GM12878 (cell line): ENCODE measurements at regions not wholly inside any gene's neighbourhood (a gene's known extent, or its start where the extent isn't known, plus 50 kb on each side); places are given as distances from the start of the nearest gene placed in this dataset.

Experiments used
- ATAC-seq: fragments of 200-7000 bp; cut with Tn5 transposase; 3 replicates; pipeline ENCODE4 v1.9.1; 2020; ENCODE audit warnings: mild to moderate bottlenecking, moderate library complexity
- BruUV-seq: library from RNA; stranded (reverse); fragments of 400-500 nt; replicated peaks from 2 replicates; lab custom pipeline; 2021; lab: Mats Ljungman, UMichigan
- CTCF ChIA-PET: fragments of 300-600 bp; sonication (Branson Sonifier 250); formaldehyde crosslinking; extraction: SDS; loops from one replicate; lab custom pipeline; 2021; ENCODE audit warnings: inconsistent platforms; lab: Yijun Ruan, JAX
- POLR2A ChIA-PET: fragments of 350-600 bp; formaldehyde crosslinking; extraction: SDS; loops from one replicate; lab custom pipeline; 2021; ENCODE audit warnings: inconsistent platforms; lab: Charles Lee
- RAD21 ChIA-PET: fragments of 300-600 bp; sonication (Branson Sonifier 250); formaldehyde crosslinking; loops from one replicate; lab custom pipeline; 2023; ENCODE audit warnings: antibody characterized with exemption; ENCODE audit not compliant: unreplicated experiment; lab: Charles Lee
- SMC1A ChIA-PET: fragments of 300-600 bp; sonication (Branson Sonifier 250); formaldehyde crosslinking; loops from one replicate; lab custom pipeline; 2023; ENCODE audit not compliant: unreplicated experiment, uncharacterized antibody; lab: Charles Lee
- DNase-seq: peaks from one replicate; pipeline ENCODE4 v3.0.0-alpha.2; 2011; ENCODE audit warnings: low read depth, low spot score
- FAIRE-seq: peaks from 3 replicates; lab custom pipeline; 2011; peaks lifted over from hg19 to GRCh38; lab: Jason Lieb, UNC
- H2AFZ ChIP-seq: 2 replicates; pipeline ENCODE4 v1.6.0; 2011; ENCODE audit warnings: low read depth, low read length, control low read depth; ENCODE audit not compliant: control insufficient read depth
- H3K27ac ChIP-seq: 2 replicates; pipeline ENCODE4 v1.5.1; 2011; ENCODE audit warnings: control low read depth; ENCODE audit not compliant: control insufficient read depth, insufficient read depth
- H3K27me3 ChIP-seq, 2 experiments: replicated peaks in 1 of 2; 2 replicates each; pipeline versions ENCODE4 v1.6.0 to v1.6.1; 2011; ENCODE audit warnings: low read length in 1 of 2; ENCODE audit not compliant: control insufficient read depth in 2 of 2, insufficient read depth in 2 of 2
- H3K36me3 ChIP-seq, 2 experiments: 2 replicates each; pipeline ENCODE4 v1.5.1; 2011; ENCODE audit warnings: low read length in 1 of 2; ENCODE audit not compliant: control insufficient read depth in 2 of 2, insufficient read depth in 2 of 2
- H3K4me1 ChIP-seq: 2 replicates; pipeline ENCODE4 v1.6.1; 2011; ENCODE audit warnings: mild to moderate bottlenecking, low read length, moderate library complexity, mixed read lengths; ENCODE audit not compliant: control insufficient read depth, insufficient read depth
- H3K4me2 ChIP-seq: 2 replicates; pipeline ENCODE4 v1.6.0; 2011; ENCODE audit warnings: control low read depth; ENCODE audit not compliant: control insufficient read depth, insufficient read depth
- H3K4me3 ChIP-seq: fragments of 200-600 bp; sonication (generic); 2 replicates; pipeline ENCODE4 v1.5.1; 2016
- H3K79me2 ChIP-seq: 2 replicates; pipeline ENCODE4 v1.6.0; 2011; ENCODE audit warnings: low read length; ENCODE audit not compliant: control insufficient read depth, insufficient read depth
- H3K9ac ChIP-seq: 2 replicates; pipeline ENCODE4 v1.8.0; 2011; ENCODE audit warnings: low read length, control low read depth, mixed read lengths; ENCODE audit not compliant: control insufficient read depth, insufficient read depth
- H3K9me3 ChIP-seq: replicated peaks from 3 replicates; pipeline ENCODE4 v1.5.1; 2011; ENCODE audit warnings: mild to moderate bottlenecking, low read length; ENCODE audit not compliant: control insufficient read depth, insufficient read depth
- H4K20me1 ChIP-seq: 2 replicates; pipeline ENCODE4 v1.6.0; 2011; ENCODE audit not compliant: control insufficient read depth, insufficient read depth
- BMI1 ChIP-seq: fragments of 450-650 bp; IDR thresholded peaks from 2 replicates; pipeline ENCODE4 v1.6.1; 2016; ENCODE audit warnings: mild to moderate bottlenecking, moderate library complexity, borderline replicate concordance
- EED ChIP-seq: sonication (generic); IDR thresholded peaks from 2 replicates; pipeline ENCODE4 v1.6.1; 2016; ENCODE audit warnings: antibody characterized with exemption, low read depth
- ESRRA ChIP-seq: IDR thresholded peaks from 2 replicates; pipeline ENCODE4 v1.6.1; 2012; ENCODE audit warnings: mild to moderate bottlenecking, low read length, improper control_type of control experiment
- IKZF2 ChIP-seq, 2 experiments: fragments of 450-650 bp; IDR thresholded peaks; 2 replicates each; pipeline ENCODE4 v1.6.1; 2017; ENCODE audit warnings: mild to moderate bottlenecking in 2 of 2, moderate library complexity in 2 of 2
- KLF5 ChIP-seq: fragments of 450-650 bp; IDR thresholded peaks from 2 replicates; pipeline ENCODE4 v1.6.1; 2014; ENCODE audit warnings: mild to moderate bottlenecking; ENCODE audit not compliant: partially characterized antibody
- MEF2A ChIP-seq: IDR thresholded peaks from 2 replicates; pipeline ENCODE4 v1.6.1; 2011; ENCODE audit warnings: low read depth, mild to moderate bottlenecking, low read length, moderate library complexity; ENCODE audit not compliant: insufficient read depth
- MTA2 ChIP-seq: fragments of 450-650 bp; IDR thresholded peaks from 2 replicates; pipeline ENCODE4 v1.6.1; 2016; ENCODE audit warnings: low read depth, mild to moderate bottlenecking, moderate library complexity
- MXI1 ChIP-seq: fragments of 150-350 bp; IDR thresholded peaks from 2 replicates; pipeline ENCODE4 v1.6.1; 2011; ENCODE audit warnings: low read depth, mild to moderate bottlenecking, inconsistent platforms, low read length, improper control_type of control experiment
- NR2C1 ChIP-seq: fragments of 450-650 bp; IDR thresholded peaks from 2 replicates; pipeline ENCODE4 v1.6.1; 2017; ENCODE audit warnings: antibody characterized with exemption, mild to moderate bottlenecking, moderate library complexity
- RB1 ChIP-seq: fragments of 450-650 bp; formaldehyde crosslinking; IDR thresholded peaks from 2 replicates; pipeline ENCODE4 v1.6.1; 2017; ENCODE audit warnings: mild to moderate bottlenecking, borderline replicate concordance
- STAT1 ChIP-seq: fragments of 450-650 bp; conservative IDR thresholded peaks from 2 replicates; pipeline ENCODE4 v1.6.1; 2014; ENCODE audit warnings: antibody characterized with exemption, mild to moderate bottlenecking
- TCF3 ChIP-seq: IDR thresholded peaks from 2 replicates; pipeline ENCODE4 v1.6.1; 2012; ENCODE audit warnings: low read depth, mild to moderate bottlenecking, low read length, borderline replicate concordance; ENCODE audit not compliant: insufficient read depth
- YY1 ChIP-seq: IDR thresholded peaks from 2 replicates; pipeline ENCODE4 v1.6.1; 2011; ENCODE audit warnings: low read depth, mild to moderate bottlenecking, low read length
- ZNF217 ChIP-seq: fragments of 450-650 bp; IDR thresholded peaks from 2 replicates; pipeline ENCODE4 v1.6.1; 2017; ENCODE audit warnings: antibody characterized with exemption, mild to moderate bottlenecking
- WGBS: methylation state at CpG from one replicate; pipeline ENCODE4 v1.1.6; 2016; ENCODE audit warnings: low lambda C conversion rate; ENCODE audit not compliant: insufficient replicate concordance, insufficient coverage; ENCODE audit errors: missing lambda C conversion rate; 5-methylcytosine and 5-hydroxymethylcytosine counted together
- in situ Hi-C: fragments of 300-500 bp; cut with MboI; formaldehyde crosslinking; loops from 9 replicates; pipeline ENCODE4 v1.14.3; 2018; ENCODE audit warnings: mixed read lengths
- intact Hi-C: fragments of 100-400 bp; cut with micrococcal nuclease; formaldehyde crosslinking; loops from one replicate; pipeline ENCODE4 v1.14.2; 2022; ENCODE audit not compliant: unreplicated experiment
- TF ChIP-seq, protein P1 (sequence below): fragments of 450-650 bp; IDR thresholded peaks from 2 replicates; pipeline ENCODE4 v1.6.1; 2017; ENCODE audit warnings: antibody characterized with exemption, mild to moderate bottlenecking, moderate library complexity
- TF ChIP-seq, protein P2 (sequence below): IDR thresholded peaks from 2 replicates; pipeline ENCODE4 v1.6.1; 2012; ENCODE audit warnings: improper control_type of control experiment, low read depth, low read length; ENCODE audit not compliant: insufficient replicate concordance

DNA sequence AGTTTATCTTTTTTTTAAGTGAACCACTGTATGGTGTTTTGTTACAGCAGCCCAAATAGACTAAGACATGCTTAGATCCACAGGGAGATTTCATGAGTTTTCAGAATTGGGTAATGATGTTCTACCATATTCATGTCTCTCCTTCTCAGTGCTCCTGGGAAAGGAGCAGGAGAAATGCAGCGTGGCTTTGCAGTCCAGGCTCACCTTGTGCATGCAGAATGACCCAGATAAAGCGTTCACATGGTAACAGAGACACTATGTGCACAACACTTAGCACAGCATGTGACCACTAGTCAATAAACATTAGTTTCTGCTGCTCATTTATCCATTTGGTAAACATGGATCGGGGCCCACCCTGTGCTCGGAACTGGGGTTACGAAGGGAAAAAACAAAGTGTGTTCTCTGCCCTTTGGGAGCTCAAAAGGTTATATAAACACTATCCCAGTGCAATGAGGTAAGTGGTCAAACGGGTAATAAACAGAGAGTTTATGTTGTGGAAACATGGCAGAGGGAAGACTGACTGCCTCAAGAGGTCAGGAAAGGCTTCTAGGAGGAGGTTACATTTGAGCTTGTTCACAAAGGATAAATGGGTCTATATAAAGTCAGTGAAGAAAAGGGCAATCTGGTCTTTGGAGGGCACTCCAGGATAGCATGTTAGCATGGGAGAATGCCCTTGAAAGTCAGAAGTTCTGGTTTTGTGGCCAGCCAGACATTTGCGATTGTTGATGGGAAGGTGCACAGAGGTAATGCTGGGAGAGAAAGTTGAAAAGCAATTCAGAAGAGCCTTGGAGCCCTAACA, 299.2 kb downstream of the TDRD15 start:
- Histone ChIP-seq H3K4me2 (no peak overlapping the region), H3K79me2 (no peaks in the 10 kb centered on the region), H4K20me1 (no peaks in the 10 kb centered on the region), H3K4me3 (no peak overlapping the region), H3K27me3 (no peaks in the 10 kb centered on the region), H3K4me1 (no peaks in the 10 kb centered on the region), H3K27ac (no peak overlapping the region), H3K9me3 (no peaks in the 10 kb centered on the region), H2AFZ (no peak overlapping the region), H3K9ac (no peak overlapping the region), H3K36me3 (no peaks in the 10 kb centered on the region)
- no peak for TF ChIP-seq STAT1
- TF ChIP-seq YY1: no peak
- TF ChIP-seq RB1: no peak
- no peak for TF ChIP-seq ESRRA
- TF ChIP-seq BMI1: no peak
- TF ChIP-seq TCF3: no peak
- TF ChIP-seq, protein P1, sequence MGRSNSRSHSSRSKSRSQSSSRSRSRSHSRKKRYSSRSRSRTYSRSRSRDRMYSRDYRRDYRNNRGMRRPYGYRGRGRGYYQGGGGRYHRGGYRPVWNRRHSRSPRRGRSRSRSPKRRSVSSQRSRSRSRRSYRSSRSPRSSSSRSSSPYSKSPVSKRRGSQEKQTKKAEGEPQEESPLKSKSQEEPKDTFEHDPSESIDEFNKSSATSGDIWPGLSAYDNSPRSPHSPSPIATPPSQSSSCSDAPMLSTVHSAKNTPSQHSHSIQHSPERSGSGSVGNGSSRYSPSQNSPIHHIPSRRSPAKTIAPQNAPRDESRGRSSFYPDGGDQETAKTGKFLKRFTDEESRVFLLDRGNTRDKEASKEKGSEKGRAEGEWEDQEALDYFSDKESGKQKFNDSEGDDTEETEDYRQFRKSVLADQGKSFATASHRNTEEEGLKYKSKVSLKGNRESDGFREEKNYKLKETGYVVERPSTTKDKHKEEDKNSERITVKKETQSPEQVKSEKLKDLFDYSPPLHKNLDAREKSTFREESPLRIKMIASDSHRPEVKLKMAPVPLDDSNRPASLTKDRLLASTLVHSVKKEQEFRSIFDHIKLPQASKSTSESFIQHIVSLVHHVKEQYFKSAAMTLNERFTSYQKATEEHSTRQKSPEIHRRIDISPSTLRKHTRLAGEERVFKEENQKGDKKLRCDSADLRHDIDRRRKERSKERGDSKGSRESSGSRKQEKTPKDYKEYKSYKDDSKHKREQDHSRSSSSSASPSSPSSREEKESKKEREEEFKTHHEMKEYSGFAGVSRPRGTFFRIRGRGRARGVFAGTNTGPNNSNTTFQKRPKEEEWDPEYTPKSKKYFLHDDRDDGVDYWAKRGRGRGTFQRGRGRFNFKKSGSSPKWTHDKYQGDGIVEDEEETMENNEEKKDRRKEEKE: no peak
- no peak for TF ChIP-seq MXI1
- TF ChIP-seq MTA2: no peak
- TF ChIP-seq, protein P2, sequence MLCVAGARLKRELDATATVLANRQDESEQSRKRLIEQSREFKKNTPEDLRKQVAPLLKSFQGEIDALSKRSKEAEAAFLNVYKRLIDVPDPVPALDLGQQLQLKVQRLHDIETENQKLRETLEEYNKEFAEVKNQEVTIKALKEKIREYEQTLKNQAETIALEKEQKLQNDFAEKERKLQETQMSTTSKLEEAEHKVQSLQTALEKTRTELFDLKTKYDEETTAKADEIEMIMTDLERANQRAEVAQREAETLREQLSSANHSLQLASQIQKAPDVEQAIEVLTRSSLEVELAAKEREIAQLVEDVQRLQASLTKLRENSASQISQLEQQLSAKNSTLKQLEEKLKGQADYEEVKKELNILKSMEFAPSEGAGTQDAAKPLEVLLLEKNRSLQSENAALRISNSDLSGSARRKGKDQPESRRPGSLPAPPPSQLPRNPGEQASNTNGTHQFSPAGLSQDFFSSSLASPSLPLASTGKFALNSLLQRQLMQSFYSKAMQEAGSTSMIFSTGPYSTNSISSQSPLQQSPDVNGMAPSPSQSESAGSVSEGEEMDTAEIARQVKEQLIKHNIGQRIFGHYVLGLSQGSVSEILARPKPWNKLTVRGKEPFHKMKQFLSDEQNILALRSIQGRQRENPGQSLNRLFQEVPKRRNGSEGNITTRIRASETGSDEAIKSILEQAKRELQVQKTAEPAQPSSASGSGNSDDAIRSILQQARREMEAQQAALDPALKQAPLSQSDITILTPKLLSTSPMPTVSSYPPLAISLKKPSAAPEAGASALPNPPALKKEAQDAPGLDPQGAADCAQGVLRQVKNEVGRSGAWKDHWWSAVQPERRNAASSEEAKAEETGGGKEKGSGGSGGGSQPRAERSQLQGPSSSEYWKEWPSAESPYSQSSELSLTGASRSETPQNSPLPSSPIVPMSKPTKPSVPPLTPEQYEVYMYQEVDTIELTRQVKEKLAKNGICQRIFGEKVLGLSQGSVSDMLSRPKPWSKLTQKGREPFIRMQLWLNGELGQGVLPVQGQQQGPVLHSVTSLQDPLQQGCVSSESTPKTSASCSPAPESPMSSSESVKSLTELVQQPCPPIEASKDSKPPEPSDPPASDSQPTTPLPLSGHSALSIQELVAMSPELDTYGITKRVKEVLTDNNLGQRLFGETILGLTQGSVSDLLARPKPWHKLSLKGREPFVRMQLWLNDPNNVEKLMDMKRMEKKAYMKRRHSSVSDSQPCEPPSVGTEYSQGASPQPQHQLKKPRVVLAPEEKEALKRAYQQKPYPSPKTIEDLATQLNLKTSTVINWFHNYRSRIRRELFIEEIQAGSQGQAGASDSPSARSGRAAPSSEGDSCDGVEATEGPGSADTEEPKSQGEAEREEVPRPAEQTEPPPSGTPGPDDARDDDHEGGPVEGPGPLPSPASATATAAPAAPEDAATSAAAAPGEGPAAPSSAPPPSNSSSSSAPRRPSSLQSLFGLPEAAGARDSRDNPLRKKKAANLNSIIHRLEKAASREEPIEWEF: no peak
- no peak for TF ChIP-seq ZNF217
- TF ChIP-seq MEF2A: no peak
- TF ChIP-seq KLF5: no peak
- TF ChIP-seq NR2C1: no peak
- no peak for TF ChIP-seq IKZF2 (IDR thresholded peaks at IDR 0.05)
- no peak for TF ChIP-seq EED
- intact Hi-C loops (no loop called here), in situ Hi-C loops (no loop called here)
- RAD21 ChIA-PET: no interaction called here
- POLR2A ChIA-PET: no interaction called here
- ATAC-seq (no peak), DNase-seq (no peak), FAIRE-seq (no peak)
- no TSS peak for BruUV-seq
- 20% methylated on average over 7 of the region's 7 CpGs for WGBS
- SMC1A ChIA-PET: interaction anchor here (1.0 kb wide), 1 partner anchor 11 kb away, joined by 3 read pairs; no protein-coding TSS in a partner anchor
- CTCF ChIA-PET: interaction anchor here (0.8 to 1.9 kb wide), 12 partner anchors 8 to 932 kb away, joined by 3 to 7 read pairs (median 4); no protein-coding TSS in a partner anchor
